ENCODE measurements at regions not wholly inside any gene's neighbourhood (a gene's known extent, or its start where the extent isn't known, plus 50 kb on each side); places are given as distances from the start of the nearest gene placed in this dataset.

GRCh38 chr5:45109636-45110035 lies 300.9 kb downstream of the MRPS30 start:
- Histone ChIP-seq H3K36me3 (no peaks in the 10 kb centered on the region), H3K9me3 (no peaks in the 10 kb centered on the region), H3K4me3 (no peak overlapping the region), H3K27ac (no peak overlapping the region), H3K4me1 (no peaks in the 10 kb centered on the region), H3K27me3 (no peaks in the 10 kb centered on the region)
- no peak for TF ChIP-seq EP300 (IDR thresholded peaks at IDR 0.05)
- TF ChIP-seq, protein P1, sequence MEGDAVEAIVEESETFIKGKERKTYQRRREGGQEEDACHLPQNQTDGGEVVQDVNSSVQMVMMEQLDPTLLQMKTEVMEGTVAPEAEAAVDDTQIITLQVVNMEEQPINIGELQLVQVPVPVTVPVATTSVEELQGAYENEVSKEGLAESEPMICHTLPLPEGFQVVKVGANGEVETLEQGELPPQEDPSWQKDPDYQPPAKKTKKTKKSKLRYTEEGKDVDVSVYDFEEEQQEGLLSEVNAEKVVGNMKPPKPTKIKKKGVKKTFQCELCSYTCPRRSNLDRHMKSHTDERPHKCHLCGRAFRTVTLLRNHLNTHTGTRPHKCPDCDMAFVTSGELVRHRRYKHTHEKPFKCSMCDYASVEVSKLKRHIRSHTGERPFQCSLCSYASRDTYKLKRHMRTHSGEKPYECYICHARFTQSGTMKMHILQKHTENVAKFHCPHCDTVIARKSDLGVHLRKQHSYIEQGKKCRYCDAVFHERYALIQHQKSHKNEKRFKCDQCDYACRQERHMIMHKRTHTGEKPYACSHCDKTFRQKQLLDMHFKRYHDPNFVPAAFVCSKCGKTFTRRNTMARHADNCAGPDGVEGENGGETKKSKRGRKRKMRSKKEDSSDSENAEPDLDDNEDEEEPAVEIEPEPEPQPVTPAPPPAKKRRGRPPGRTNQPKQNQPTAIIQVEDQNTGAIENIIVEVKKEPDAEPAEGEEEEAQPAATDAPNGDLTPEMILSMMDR (IDR thresholded peaks at IDR 0.05): no peak
- TF ChIP-seq POLR2AphosphoS5 (IDR thresholded peaks at IDR 0.05): no peak
- no peak for TF ChIP-seq POLR2A (IDR thresholded peaks at IDR 0.05)
- no peak for DNase-seq
- 79 to 82% methylated on average over 1 of the region's 1 CpG for WGBS, 2 donors
- intact Hi-C loops (cut with DNase I): no loop called here

GRCh38 chr5:45110399-45110798 lies 301.7 kb downstream of the MRPS30 start:
- no peaks in the 10 kb centered on the region for H3K9me3 ChIP-seq
- no peak for DNase-seq
- no peak overlapping the region for H3K27ac ChIP-seq
- no peak for TF ChIP-seq EP300 (IDR thresholded peaks at IDR 0.05)
- TF ChIP-seq POLR2A (IDR thresholded peaks at IDR 0.05): no peak
- TF ChIP-seq, protein P1 (IDR thresholded peaks at IDR 0.05): no peak
- TF ChIP-seq POLR2AphosphoS5 (IDR thresholded peaks at IDR 0.05): no peak
- H3K27me3 ChIP-seq: no peaks in the 10 kb centered on the region
- H3K4me3 ChIP-seq: no peak overlapping the region
- H3K36me3 ChIP-seq: no peaks in the 10 kb centered on the region
- intact Hi-C loops (cut with DNase I): no loop called here
- 80 to 84% methylated on average over 1 of the region's 1 CpG for WGBS, 2 donors
- H3K4me1 ChIP-seq: no peaks in the 10 kb centered on the region

DNA sequence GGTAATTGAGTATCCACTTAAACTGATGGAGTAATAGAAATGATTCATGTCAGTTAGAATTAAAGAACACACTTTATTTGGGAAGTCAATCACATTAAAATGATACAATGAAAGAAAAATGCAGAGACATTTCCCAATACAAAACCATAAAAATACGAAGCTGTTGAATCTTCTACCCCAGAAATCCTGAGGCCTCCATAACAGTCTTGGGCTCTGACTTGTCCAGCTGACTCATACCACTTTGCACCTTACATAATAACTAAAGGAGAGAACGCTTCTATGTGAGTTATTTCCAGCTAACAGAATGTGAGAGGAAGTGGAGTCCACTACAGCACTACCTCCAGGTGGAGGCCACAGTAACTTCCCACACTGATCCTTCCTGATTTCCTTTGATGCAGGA lies 305.0 kb downstream of the MRPS30 start:
- intact Hi-C loops (cut with DNase I): no loop called here
- Histone ChIP-seq H3K4me3 (no peak overlapping the region), H3K27ac (no peak overlapping the region), H3K4me1 (no peaks in the 10 kb centered on the region), H3K36me3 (no peaks in the 10 kb centered on the region), H3K9me3 (no peaks in the 10 kb centered on the region), H3K27me3 (no peaks in the 10 kb centered on the region)
- DNase-seq: no peak
- no peak for TF ChIP-seq POLR2AphosphoS5 (IDR thresholded peaks at IDR 0.05)
- TF ChIP-seq, protein P1 (IDR thresholded peaks at IDR 0.05): no peak
- no peak for TF ChIP-seq EP300 (IDR thresholded peaks at IDR 0.05)
- no peak for TF ChIP-seq POLR2A (IDR thresholded peaks at IDR 0.05)
- 71 to 79% methylated on average over 2 of the region's 2 CpGs for WGBS, 2 donors

- no peak for DNase-seq
- TF ChIP-seq EP300 (IDR thresholded peaks at IDR 0.05): no peak
- no peak for TF ChIP-seq POLR2AphosphoS5 (IDR thresholded peaks at IDR 0.05)
- TF ChIP-seq POLR2A (IDR thresholded peaks at IDR 0.05): no peak
- TF ChIP-seq, protein P1 (IDR thresholded peaks at IDR 0.05): no peak
- WGBS, 2 donors: 43 to 45% methylated on average over 2 of the region's 2 CpGs
- intact Hi-C loops (cut with DNase I): no loop called here
- Histone ChIP-seq H3K4me3 (no peak overlapping the region), H3K27me3 (no peaks in the 10 kb centered on the region), H3K9me3 (no peaks in the 10 kb centered on the region), H3K36me3 (no peaks in the 10 kb centered on the region), H3K27ac (no peak overlapping the region), H3K4me1 (no peaks in the 10 kb centered on the region)
Measured at GRCh38 chr5:45132972-45133371, 324.2 kb downstream of the MRPS30 start.

DNA sequence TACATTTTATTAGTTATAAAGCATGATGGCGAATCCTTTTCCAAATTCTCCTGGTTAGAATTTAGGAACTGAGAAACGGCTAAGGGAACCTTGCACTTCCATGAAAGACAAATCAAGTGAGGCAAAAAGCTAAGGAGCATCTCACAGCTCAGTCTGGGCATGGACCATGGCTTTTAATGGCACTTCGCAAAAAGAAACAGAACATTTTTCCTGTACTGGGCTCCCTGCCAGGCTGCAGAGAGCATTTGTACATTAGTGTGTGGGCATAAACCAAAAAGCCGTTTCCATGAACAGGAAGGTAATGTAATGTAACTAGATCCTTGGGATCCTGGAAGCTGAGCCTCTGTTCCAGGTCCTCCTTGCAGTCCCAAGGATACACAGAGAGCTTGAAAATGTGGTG lies 354.2 kb downstream of the MRPS30 start:
- DNase-seq: no peak
- Histone ChIP-seq H3K4me3 (no peak overlapping the region), H3K27me3 (no peaks in the 10 kb centered on the region), H3K36me3 (no peaks in the 10 kb centered on the region), H3K9me3 (peaks cover 0 to 3% (median 0%) of the 10 kb centered on the region in 4 donors), H3K27ac (no peak overlapping the region), H3K4me1 (no peaks in the 10 kb centered on the region)
- TF ChIP-seq, protein P1 (IDR thresholded peaks at IDR 0.05): no peak
- TF ChIP-seq POLR2A (IDR thresholded peaks at IDR 0.05) (no peak), POLR2AphosphoS5 (IDR thresholded peaks at IDR 0.05) (no peak), EP300 (IDR thresholded peaks at IDR 0.05) (no peak)
- intact Hi-C loops (cut with DNase I): no loop called here
- 64 to 70% methylated on average over 4 of the region's 4 CpGs for WGBS, 2 donors

Data from sigmoid colon (tissue), 6 donors.